HG03103 (cell line): ENCODE measurements at regions not wholly inside any gene's neighbourhood (a gene's known extent, or its start where the extent isn't known, plus 50 kb on each side); places are given as distances from the start of the nearest gene placed in this dataset.
"Not testable (repeated sequence)": the region's sequence is repeated elsewhere in the genome, so short reads cannot be mapped to it uniquely, and the experiment has no call there.

ENCODE experiments used
- ATAC-seq: cut with Tn5 transposase; IDR thresholded peaks from one replicate; pipeline ENCODE4 v1.9.1; 2021; ENCODE audit warnings: low read depth; ENCODE audit not compliant: unreplicated experiment

DNA sequence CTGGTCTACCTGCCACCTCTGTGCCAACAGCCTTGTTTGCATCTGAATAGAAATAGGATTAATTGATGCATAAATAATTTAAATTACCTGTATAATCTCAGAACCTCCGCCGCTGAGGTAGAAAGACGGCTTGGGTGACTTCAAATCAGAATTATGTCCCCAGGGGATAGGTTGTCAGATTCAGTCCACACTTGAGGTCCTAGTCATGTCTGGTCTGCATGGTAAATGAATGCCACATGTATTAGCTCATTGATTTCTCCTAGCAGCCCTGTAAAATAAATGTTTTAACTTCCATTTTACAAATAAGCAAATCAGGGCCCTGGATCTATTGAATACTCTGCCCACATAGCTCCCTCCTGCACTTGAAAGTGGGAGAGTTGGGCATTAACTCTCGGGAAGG is 368.0 kb upstream of the WWC1 start:
- no peak for ATAC-seq

DNA sequence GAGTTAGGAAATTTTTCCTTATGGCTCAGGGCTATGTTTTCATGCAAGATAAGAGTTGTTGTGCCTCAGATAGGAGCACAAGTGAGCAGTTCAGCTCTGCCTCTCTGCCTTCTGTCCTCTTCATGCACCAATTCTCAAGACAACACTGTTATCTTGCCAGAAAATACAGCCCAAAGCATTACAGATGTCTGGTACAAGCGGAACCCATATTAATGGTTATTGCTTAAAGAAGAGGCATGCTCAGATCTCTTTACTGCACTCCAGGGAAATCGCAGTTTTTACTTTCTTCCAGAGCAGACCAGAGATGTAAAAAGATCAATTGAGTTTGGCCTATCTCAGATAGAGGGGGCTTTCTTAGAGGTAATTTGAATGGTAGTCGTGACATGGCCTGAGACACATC is 361.6 kb upstream of the WWC1 start:
- ATAC-seq: no peak

GRCh38 chr5:167934551-167934971 is 356.9 kb upstream of the WWC1 start:
- ATAC-seq: no peak

- no peak for ATAC-seq
Measured at GRCh38 chr5:167936022-167936421, 355.4 kb upstream of the WWC1 start.

DNA sequence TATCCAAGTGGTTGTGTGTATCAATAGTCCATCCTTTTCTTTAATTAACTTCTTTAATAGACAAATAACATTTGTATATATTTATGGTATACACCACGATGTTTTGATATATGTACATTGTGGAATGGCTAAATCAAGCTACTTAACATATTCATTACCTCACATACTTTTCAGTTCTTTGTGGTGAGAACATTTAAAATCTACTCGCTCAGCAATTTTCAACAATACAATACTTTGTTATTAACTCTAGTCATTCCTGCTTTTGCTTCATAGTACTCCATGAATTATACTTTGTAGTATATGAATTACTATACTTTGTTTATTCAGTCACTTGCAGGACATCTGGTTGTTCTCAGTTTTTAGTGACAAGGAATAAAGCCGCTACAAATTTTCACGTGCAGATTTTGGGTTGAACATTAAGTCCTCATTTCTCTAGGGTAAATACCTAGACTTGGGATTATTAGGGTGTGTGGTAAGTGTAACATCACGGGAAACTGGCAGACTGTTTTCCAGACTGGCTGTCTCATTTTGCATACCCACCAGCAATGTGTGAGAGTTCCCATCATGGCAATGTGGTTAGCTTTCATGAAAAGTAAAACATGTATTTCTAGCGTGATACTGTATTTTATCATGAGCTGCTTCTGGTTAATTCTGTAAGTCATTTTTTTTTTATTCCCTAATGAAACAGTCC is 354.4 kb upstream of the WWC1 start:
- ATAC-seq: no peak

GRCh38 chr5:167937635-167937998 is 353.8 kb upstream of the WWC1 start:
- no peak for ATAC-seq

DNA sequence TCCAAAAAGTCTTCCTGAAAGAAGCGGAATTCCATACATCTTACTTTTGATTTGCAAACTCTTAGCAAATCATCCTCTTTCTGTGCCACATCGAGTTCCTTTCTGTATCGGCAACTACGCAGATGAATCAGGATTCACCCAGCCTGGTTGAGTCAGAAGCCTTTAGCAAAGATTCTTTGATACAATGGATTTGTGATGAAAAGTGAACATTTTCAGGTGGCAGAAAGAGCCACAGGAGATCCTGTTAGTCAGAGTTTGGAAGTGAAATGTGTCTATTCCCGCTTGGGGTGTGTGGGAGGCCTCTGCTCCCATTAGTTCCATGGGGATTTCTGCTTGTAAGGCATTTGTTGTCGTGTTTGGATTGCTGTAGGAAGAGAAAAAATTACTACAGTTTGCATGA is 351.8 kb upstream of the WWC1 start:
- no peak for ATAC-seq

- no peak for ATAC-seq
Measured at GRCh38 chr5:167940911-167941310, 350.5 kb upstream of the WWC1 start.

DNA sequence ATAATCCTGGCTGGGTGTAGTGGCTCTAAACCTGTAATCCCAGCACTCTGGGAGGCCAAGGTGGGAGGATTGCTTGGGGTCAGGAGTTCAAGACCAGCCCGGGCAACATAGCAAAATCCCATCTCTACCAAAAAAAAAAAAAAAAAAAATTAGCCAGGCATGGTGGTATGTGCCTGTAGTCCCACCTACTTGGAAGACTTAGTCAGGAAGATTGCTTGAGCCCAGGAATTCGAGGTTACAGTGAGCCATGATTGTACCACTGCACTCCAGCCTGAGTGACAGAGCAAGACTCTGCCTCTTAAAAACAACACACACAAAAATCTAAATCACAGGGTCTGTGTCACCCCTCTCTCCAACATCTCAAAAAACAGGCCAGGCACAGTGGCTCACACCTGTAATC is 349.9 kb upstream of the WWC1 start:
- not testable (repeated sequence) for ATAC-seq

- ATAC-seq: no peak
Measured at GRCh38 chr5:167943343-167943742, 348.1 kb upstream of the WWC1 start.

DNA sequence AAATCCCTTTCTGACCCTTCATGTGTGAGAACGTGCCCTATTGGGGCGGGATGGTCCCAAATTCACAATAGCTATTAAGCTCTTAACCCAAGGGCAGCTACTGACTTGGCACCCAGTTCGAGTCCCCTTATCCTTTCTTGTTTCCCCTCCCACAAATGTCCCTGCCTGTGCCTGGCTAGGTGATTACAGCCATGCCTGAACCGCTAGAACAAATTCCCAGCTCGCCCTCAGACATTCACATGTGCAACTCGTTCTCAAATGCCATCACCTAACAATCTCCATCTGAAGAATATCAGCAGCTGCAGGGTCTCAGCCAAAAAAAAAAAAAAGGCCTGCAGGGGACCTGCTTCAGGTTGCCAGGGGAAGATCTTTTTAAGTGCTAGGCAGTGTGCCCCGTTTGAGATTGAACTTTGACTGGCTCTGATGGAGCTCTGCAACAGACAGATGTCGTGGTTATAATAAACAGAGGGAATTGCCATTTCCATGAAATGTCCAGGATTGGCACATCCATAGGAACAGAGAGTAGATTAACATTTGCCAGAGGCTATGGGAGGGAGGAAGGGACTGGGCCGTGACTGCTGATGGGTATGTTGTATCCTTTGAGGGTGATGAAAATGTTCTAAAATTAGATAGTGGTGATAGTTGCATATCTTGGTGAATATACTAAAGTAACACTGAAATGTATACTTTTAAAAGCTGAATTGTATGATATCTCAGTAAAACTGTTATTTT is 347.2 kb upstream of the WWC1 start:
- ATAC-seq: no peak

GRCh38 chr5:167945542-167946384 is 345.7 kb upstream of the WWC1 start:
- ATAC-seq: no peak

DNA sequence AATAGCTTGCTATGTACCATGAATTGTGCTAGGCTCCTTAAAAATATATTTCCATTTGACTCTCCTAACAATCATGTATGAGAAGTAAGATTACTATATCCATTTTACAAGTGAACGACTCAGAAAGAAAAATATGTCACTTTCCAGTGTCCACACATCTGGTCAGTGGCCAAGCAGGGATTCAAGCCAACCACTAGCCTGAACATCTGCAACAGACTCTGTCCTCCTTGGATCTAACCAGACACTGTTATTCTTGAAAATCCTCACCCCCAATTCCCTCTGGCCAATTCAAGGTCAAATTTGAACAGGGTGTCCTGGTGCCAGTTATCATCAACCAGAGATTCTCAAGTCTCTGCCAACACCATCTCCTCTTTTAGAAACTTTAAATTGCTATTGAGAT is 344.1 kb upstream of the WWC1 start:
- no peak for ATAC-seq

DNA sequence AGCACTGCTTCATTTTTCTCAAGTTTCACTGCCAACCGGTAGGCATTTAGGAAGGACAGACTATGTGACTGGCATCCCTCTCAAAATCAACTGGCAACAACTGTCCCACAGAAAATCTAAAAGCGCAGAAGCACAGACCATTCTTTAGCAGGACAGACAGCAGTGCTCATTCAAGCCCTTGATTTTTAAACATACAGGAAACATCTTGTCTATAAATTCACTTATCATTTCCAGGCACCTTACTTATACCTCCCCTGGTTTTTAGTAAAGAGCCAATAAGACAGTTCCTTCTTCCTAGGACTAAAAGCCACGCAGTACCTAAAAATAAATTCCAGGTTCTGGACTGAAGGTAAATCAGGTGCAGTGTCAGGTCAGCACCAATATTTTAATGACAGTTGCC is 343.2 kb upstream of the WWC1 start:
- no peak for ATAC-seq

DNA sequence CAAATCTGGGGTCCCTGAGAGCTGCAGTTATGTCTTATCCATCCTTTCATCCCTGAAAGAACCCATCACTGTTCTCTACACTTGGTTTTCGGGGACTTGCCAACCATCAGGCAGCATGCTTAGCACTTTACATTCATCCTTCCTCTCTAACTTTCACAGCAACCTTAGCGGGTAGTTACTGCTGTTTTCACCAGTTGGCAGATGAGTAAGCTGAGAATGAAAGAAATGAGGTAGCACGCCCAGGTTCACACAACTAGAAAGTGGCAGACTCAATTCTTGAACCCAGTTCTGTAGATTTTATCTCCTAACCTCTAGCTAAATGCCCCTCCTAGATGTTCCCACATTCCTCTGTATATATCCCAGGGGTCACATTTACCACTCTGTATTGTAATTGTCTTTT is 342.0 kb upstream of the WWC1 start:
- ATAC-seq: no peak

DNA sequence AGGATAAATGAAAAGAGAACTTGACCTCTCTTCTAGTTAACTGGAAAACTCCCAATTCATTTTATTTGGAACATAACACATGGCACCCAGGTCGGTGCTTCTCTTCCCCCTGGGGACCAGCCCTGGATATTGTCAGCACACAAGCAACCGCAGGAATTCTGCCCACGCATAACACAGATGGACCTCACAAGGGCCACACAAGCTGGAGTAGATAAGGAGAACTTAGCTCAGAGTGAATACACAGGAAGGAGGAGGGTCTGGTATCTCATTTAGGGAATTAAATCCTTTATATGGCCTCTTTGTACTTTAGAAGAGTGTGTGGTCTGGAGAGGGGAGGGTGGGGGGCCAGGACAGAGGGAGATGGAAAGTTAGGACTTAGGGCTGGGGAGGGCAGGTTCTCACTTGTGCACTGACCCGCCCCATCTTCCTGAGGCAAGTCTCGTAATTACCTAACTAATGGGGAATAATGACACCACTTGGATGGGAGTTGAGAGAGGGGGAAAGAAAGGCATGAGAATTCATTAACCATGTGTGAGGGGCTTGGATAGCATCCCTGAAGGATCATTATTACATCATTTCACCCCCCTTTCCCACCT is 341.2 kb upstream of the WWC1 start:
- ATAC-seq: no peak

DNA sequence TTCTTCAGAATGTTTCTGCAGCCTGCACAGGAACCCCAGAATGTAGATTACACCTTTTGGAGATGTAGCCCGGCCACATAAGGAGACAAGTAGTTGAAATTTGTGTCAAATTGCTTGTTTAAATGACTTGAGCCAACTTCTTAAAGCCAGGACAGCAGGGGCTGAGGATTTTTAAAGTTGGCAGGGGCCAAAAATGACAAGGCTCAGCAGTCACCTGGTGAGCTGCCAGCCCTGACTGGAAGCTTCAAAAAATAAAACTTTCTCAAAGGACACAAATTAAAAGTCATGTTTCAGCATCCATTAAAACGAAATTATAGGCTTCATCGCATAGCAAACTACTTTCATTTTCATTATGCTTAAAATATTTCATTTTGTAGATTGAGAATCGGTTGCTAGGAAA is 340.3 kb upstream of the WWC1 start:
- no peak for ATAC-seq

DNA sequence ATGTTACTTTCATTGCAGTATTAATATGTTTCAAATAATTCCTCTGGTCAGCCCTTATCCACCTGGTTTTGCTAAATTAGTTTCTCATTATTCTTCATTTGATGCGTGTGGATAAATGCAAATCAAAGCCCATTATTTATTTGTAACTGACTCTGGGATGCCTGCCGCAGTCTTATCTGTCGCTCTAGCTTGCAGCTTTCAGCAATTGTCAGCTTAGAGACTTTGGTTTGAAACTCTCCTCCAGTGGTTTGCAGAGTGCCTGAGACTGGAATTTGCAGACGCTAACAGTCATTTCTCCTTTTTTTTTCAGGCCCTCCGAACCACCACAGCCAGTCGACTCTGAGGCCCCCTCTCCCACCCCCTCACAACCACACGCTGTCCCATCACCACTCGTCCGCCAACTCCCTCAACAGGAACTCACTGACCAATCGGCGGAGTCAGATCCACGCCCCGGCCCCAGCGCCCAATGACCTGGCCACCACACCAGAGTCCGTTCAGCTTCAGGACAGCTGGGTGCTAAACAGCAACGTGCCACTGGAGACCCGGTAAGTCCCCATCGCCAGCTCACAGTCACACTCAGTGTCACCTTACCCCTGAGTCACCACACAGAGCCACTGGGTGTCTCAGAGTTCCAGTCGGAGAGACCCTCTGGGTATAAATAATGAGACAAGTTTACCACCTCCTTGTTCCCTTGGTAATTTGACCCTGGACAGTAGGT is 339.0 kb upstream of the WWC1 start:
- ATAC-seq: no peak

GRCh38 chr5:167953151-167953798 is 338.2 kb upstream of the WWC1 start:
- ATAC-seq: no peak

DNA sequence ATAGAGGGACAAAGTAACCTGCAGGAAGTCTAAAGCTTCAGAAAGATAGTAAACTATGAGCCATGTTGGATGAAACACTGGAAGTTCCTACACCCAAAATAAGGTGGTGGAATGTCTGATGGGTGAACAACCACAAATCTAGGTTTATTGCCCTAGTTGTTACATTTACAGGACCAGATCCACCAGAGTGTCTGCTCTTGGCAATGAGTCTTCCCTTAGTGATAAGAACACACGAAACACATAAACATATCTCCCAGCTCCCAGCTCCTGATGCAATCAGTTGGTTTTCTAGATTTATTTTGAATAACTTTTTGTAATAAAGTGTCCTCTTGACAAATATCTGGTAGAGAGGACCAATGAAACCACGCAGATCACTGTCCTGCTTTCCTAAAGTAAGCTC is 329.7 kb upstream of the WWC1 start:
- no peak for ATAC-seq
